Neural cell (in vitro differentiated cells): ENCODE measurements at regions not wholly inside any gene's neighbourhood (a gene's known extent, or its start where the extent isn't known, plus 50 kb on each side); places are given as distances from the start of the nearest gene placed in this dataset.

Source experiments
- H2AFZ ChIP-seq: fragments of 200-600, 300-800 bp; sonication (generic), shearing (Covaris generic); 2 replicates; pipeline ENCODE4 v1.6.0; 2014; ENCODE audit warnings: low read depth, mild to moderate bottlenecking, antibody characterized with exemption, low read length, moderate library complexity
- H3F3A ChIP-seq: fragments of 200-600 bp; shearing (Covaris generic); 2 replicates; pipeline ENCODE4 v1.6.1; 2016; ENCODE audit warnings: mild to moderate bottlenecking, moderate library complexity, mixed read lengths, antibody characterized with exemption, low read length; ENCODE audit not compliant: insufficient read depth, poor library complexity, severe bottlenecking
- H3K27ac ChIP-seq: fragments of 200-600, 300-800 bp; sonication (generic), shearing (Covaris generic); 2 replicates; pipeline ENCODE4 v1.5.1; 2014; ENCODE audit warnings: mild to moderate bottlenecking, low read length, moderate library complexity
- H3K27me3 ChIP-seq: fragments of 300-800, 200-600 bp; sonication (generic), shearing (Covaris generic); 2 replicates; pipeline ENCODE4 v1.6.0; 2014; ENCODE audit warnings: mild to moderate bottlenecking, low read depth, low read length, moderate library complexity; ENCODE audit not compliant: insufficient read depth
- H3K36me3 ChIP-seq: fragments of 300-800, 200-600 bp; sonication (generic), shearing (Covaris generic); 2 replicates; pipeline ENCODE4 v1.5.1; 2014; ENCODE audit warnings: mild to moderate bottlenecking, antibody characterized with exemption, low read length, moderate library complexity; ENCODE audit not compliant: insufficient read depth
- H3K4me2 ChIP-seq: fragments of 300-800, 200-600 bp; sonication (generic), shearing (Covaris generic); 2 replicates; pipeline ENCODE4 v1.6.0; 2014; ENCODE audit warnings: mild to moderate bottlenecking, low read length
- H3K4me3 ChIP-seq: fragments of 300-800, 200-600 bp; sonication (generic), shearing (Covaris generic); 2 replicates; pipeline ENCODE4 v1.5.1; 2014; ENCODE audit warnings: mild to moderate bottlenecking, low read length, moderate library complexity
- H3K79me2 ChIP-seq: fragments of 200-600 bp; shearing (Covaris generic); replicated peaks from 2 replicates; pipeline ENCODE4 v1.6.0; 2014; ENCODE audit warnings: mild to moderate bottlenecking, low read length, moderate library complexity; ENCODE audit not compliant: insufficient read depth
- H3K9ac ChIP-seq: fragments of 300-800, 200-600 bp; sonication (generic), shearing (Covaris generic); 2 replicates; pipeline ENCODE4 v1.6.1; 2016; ENCODE audit warnings: mild to moderate bottlenecking, low read length, mixed read lengths
- H3K9me2 ChIP-seq: fragments of 200-600 bp; shearing (Covaris generic); 2 replicates; pipeline ENCODE4 v1.6.1; 2016; ENCODE audit warnings: mild to moderate bottlenecking, low read length, mixed read lengths; ENCODE audit not compliant: insufficient read depth
- H3K9me3 ChIP-seq: fragments of 200-600, 300-800 bp; sonication (generic), shearing (Covaris generic); 2 replicates; pipeline ENCODE4 v1.6.1; 2016; ENCODE audit warnings: mild to moderate bottlenecking, mixed run types, low read length, moderate library complexity, mixed read lengths
- H4K20me1 ChIP-seq: fragments of 200-600 bp; shearing (Covaris generic); 2 replicates; pipeline ENCODE4 v1.6.1; 2016; ENCODE audit warnings: mild to moderate bottlenecking, mixed run types; ENCODE audit not compliant: insufficient read depth
- CTCF ChIP-seq: fragments of 450-650 bp; IDR thresholded peaks from 2 replicates; pipeline ENCODE4 v1.5.1; 2014; ENCODE audit warnings: antibody characterized with exemption, mild to moderate bottlenecking, moderate library complexity; ENCODE audit not compliant: poor library complexity, severe bottlenecking
- EP300 ChIP-seq: fragments of 450-650 bp; conservative IDR thresholded peaks from 2 replicates; pipeline ENCODE4 v1.6.1; 2014; ENCODE audit warnings: antibody characterized with exemption, mild to moderate bottlenecking, moderate library complexity; ENCODE audit not compliant: poor library complexity, severe bottlenecking
- EZH2 ChIP-seq: fragments of 200-600, 300-800 bp; shearing (Covaris generic), sonication (generic); IDR thresholded peaks from 2 replicates; pipeline ENCODE4 v1.6.1; 2014; ENCODE audit warnings: antibody characterized with exemption, low read length, borderline replicate concordance, mild to moderate bottlenecking; ENCODE audit not compliant: insufficient read depth, poor library complexity, severe bottlenecking
- MXI1 ChIP-seq: fragments of 450-650 bp; conservative IDR thresholded peaks from 2 replicates; pipeline ENCODE4 v1.6.1; 2014; ENCODE audit warnings: antibody characterized with exemption, mild to moderate bottlenecking; ENCODE audit not compliant: poor library complexity, severe bottlenecking
- POLR2AphosphoS5 ChIP-seq: IDR thresholded peaks from 2 replicates; pipeline ENCODE4 v1.6.1; 2012
- RAD21 ChIP-seq: fragments of 450-650 bp; conservative IDR thresholded peaks from 2 replicates; pipeline ENCODE4 v1.6.1; 2014; ENCODE audit warnings: antibody characterized with exemption, mild to moderate bottlenecking, moderate library complexity
- REST ChIP-seq: IDR thresholded peaks from 2 replicates; pipeline ENCODE4 v1.6.1; 2012; ENCODE audit warnings: borderline replicate concordance
- SMC3 ChIP-seq: fragments of 450-650 bp; conservative IDR thresholded peaks from 2 replicates; pipeline ENCODE4 v1.6.1; 2014; ENCODE audit warnings: antibody characterized with exemption, mild to moderate bottlenecking, moderate library complexity; ENCODE audit not compliant: poor library complexity
- TAF1 ChIP-seq: IDR thresholded peaks from 2 replicates; pipeline ENCODE4 v1.6.1; 2012; ENCODE audit warnings: low read depth

- Histone ChIP-seq H3K4me3 (no peak overlapping the region), H3K27ac (no peak overlapping the region), H2AFZ (no peak overlapping the region), H3K9ac (no peak overlapping the region), H3K4me2 (no peak overlapping the region), H3F3A (no peaks in the 10 kb centered on the region), H3K9me3 (no peaks in the 10 kb centered on the region), H3K36me3 (no peaks in the 10 kb centered on the region), H3K27me3 (no peaks in the 10 kb centered on the region), H3K79me2 (no peaks in the 10 kb centered on the region), H3K9me2 (no peaks in the 10 kb centered on the region), H4K20me1 (no peaks in the 10 kb centered on the region)
- no peak for TF ChIP-seq REST
- TF ChIP-seq CTCF, result no peak
- TF ChIP-seq MXI1, result no peak
Measured at GRCh38 chr3:66609660-66610561, 109.1 kb upstream of the LRIG1 start.

- no peaks in the 10 kb centered on the region for H3K9me2 ChIP-seq
- no peaks in the 10 kb centered on the region for H3K79me2 ChIP-seq
- no peak overlapping the region for H3K4me3 ChIP-seq
- no peaks in the 10 kb centered on the region for H3F3A ChIP-seq
- H3K9me3 ChIP-seq, result no peaks in the 10 kb centered on the region
- no peak overlapping the region for H3K4me2 ChIP-seq
- no peaks in the 10 kb centered on the region for H3K36me3 ChIP-seq
- no peak overlapping the region for H2AFZ ChIP-seq
- H3K27me3 ChIP-seq, result no peaks in the 10 kb centered on the region
- TF ChIP-seq TAF1 (no peak), EP300 (no peak), REST (no peak), MXI1 (no peak), POLR2AphosphoS5 (no peak), SMC3 (no peak), RAD21 (no peak), CTCF (no peak), EZH2 (no peak)
- H3K9ac ChIP-seq, result no peak overlapping the region
- H4K20me1 ChIP-seq, result no peaks in the 10 kb centered on the region
- no peak overlapping the region for H3K27ac ChIP-seq
Measured at GRCh38 chr3:66610562-66610909, 109.7 kb upstream of the LRIG1 start.
